NCI-H748 treated with DMSO at 0.1 percent for 48 hours (cell line): ENCODE measurements at regions not wholly inside any gene's neighbourhood (a gene's known extent, or its start where the extent isn't known, plus 50 kb on each side); places are given as distances from the start of the nearest gene placed in this dataset.

ENCODE experiments used
- DNase-seq: peaks from one replicate; lab custom pipeline; 2025; lab: John Stamatoyannopoulos, UW

DNA sequence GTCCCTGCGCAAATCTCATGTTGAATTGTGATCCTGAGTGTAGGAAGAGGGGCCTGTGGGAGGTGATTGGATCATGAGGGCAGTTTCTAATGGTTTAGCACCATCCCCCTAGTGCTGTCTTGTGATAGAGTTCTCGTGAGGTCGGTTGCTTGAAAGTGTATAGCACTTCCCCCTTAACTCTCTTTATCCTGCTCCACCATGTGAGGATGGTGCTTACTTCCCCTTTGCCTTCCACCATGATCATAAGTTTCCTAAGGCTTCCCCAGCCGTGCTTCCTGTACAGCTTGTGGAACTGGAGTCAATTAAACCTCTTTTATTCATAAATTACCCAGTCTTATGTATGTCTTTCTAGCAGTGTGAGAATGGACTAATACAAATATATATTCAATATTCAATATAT, 303.7 kb upstream of the SEL1L start:
- no peak for DNase-seq

DNA sequence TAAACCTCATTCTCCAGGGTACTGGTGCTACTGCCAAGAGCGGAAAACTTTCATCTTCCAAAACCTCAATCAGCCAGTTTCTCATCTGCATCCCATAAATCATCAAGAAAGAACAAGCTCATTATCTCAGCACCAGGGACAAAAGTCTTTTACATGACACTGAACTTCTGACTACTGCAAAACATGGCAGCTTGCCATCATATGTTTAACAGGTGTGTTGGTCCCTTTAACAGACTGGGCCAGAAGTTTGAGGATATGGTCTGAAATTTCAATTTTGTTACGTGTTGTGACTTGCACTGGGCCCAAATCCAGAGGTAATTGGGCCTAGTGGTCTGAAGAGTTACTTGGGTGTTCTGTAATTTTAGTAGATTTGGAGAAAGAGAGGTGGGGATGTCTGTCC, 305.4 kb upstream of the SEL1L start:
- no peak for DNase-seq

DNA sequence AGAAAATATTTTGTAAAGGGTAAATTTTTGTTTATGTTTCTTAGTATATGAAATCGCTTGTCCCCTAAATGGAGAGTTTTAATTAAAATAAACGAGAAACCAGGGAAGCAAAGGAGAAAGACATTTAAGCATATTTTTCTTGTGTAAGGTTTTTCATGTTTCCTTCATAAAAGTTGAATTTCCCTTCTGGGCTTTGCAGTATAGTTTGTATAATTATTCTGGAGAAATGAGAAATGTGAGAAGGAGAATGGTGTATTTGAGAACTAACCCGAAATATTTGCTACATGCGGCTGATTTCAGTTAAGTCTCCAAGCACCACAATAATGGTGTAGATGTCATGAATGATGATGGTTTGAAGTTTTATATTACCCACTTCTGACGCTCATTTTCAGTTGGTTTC, 307.7 kb upstream of the SEL1L start:
- DNase-seq = no peak

DNA sequence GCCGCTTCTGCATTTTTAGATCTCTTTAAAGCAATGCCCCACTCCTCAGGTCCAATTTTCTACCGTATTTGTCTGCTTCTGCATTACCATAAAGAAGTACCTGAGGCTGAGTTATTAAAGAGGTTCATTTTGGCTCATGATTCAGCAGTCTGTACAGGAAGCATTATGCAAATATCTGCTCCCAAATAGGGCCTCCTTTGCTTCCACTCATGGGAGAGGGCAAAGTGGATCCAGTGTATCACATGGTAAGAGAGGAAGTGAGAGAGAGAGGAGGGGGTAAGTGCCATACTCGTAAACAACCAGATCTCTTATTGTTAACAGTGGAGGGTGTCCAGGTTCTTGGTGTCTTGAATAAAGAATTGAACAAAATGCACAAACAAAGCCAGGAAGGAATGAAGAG, 316.1 kb upstream of the SEL1L start:
- no peak for DNase-seq

DNA sequence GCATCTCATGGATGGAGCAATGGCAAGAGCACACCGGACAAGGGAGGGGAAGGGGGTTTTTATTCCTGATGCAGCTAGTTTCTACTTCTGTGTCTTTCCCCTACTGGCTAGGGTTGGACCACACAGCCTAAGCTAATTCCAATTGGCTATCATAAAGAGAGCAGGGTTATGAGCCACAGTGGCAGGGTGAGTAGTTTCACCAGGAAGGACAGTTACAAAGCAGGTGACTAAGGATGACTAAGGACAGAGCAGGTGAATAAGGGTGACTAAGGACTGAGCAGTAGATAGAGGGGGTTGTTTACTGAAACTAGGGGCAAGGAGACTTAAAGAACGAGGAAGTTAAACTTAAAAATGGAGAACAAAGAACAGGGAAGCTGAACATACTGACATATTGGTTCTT, 321.4 kb upstream of the SEL1L start:
- no peak for DNase-seq

DNA sequence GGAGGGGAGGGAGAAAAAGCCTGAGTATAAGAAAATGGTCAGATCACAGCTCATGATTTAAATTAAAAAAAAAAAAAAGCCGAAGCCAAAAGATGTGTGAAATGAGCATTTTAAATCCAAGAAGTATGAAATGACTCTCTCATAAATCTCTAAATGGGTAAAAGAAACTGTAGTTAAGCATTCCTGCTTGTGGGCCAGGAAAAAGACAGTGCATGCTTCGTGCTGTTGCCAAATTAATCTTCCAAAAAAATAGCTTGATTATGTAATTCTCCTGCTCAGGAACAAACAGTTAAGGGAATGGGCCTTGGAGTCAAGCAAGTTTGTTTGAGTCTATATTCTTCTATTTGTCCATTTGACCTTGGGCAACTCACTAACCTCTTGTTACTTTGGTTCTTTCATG, 325.4 kb upstream of the SEL1L start:
- DNase-seq = no peak

DNA sequence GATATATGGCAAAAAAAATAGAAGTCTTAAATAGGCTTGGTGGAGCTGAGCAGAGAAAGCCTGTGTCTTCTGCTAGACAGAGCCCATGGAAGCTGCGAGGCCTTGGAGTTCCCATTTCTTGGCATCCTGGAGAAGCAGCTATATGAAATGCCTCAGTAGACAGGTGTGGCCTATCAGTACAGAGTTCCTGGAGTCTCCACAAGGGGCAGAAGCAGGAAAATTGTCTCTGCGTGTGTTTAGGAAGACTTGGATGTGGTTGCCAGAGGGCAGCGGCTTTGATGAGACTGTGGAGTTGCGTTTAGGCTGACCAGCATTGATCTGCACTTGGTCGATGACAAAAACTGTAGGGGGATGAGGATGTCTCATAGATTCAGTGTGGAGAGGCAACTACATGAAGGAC, 334.5 kb upstream of the SEL1L start:
- no peak for DNase-seq

DNA sequence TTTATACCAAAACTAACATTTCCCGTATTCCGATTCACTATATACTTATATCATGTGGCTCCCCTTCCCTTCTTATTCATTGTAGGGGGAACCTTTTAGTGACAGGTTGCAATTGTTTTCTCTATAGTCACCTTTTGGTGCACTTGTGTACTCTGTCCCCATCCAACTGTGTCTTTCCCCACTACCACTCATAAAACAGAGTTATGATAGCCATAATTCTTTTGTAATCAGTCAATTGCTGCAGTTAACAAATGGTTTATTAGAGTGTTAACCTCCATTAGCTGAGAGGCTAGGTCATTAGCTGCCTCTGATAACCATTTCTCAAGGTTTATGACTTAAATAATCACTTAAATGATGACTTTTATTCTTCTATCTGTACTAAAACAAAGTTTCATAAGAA, 338.1 kb upstream of the SEL1L start:
- DNase-seq = no peak

DNA sequence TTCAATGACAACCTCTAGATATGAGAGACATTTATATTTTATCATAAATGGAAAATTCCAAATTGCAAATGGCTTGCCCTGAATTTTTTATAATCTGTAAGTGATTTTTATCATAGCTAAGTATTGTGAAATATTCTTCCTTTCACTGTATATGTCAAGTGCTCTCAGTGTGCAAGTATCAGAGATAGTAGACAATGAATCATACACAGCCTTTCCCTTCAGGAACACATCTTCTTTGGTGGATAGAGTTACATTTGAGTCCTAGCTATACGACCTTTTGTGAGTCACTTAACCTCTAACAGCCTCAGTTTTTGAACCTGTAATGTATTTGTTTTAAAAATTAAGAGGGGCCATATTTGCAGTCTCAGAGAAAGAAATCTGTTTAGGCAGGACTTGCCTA, 350.7 kb upstream of the SEL1L start:
- DNase-seq = no peak

DNA sequence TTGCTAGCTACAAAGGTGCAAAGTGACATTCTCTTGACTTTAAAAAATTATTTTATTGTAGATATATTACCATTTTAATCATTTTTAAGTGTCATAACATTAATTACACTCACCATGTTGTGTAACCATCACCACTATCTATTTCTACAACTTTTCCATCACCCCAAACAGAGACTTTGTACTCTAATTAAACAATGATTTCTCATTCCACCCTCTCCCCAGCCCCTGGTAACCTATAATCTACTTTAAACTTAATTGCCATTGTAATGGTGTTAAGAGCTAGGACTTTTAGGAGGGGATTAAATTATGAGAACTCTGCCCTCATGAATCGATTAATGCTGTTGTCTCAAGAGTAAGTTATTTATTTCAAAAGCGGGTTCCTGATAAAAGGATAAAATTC, 352.9 kb upstream of the SEL1L start:
- no peak for DNase-seq

DNA sequence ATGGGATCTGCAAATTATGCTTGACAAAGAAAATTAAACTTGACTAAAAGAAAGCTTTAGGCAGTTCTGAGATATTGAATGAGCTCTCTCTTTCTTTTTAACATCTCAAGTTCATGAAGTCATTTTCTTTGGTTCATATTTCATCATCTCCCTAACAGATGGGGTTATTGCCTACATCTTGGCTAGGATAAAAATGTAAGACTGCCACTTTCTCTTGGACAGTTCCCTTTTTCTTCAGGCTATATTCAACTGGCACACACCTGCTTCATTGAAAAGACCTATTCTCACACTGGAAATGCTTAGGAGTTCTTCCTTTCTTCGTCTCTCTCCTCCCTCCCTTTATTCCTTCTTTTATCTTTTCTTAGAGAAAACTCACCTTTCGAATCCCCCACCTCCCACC, 355.9 kb upstream of the SEL1L start:
- no peak for DNase-seq

DNA sequence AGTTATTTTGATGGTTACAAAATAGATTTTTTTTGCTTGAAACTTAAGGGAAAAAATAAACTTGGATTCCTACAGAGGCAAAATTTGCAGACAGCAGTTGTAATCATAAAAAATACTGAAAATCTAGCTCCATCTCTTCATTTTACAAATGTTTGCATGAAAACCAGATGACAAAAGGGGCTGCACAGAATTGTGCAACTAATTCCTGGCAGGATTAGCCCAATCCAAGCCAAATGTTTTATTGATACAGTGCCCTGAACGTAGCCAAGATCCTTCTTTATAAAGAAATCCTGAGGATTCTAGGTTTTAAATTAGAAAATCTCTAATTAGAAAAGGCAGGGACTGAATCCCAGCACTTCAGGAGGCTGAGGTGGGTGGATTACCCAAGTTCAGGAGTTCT, 356.4 kb upstream of the SEL1L start:
- DNase-seq = no peak

DNA sequence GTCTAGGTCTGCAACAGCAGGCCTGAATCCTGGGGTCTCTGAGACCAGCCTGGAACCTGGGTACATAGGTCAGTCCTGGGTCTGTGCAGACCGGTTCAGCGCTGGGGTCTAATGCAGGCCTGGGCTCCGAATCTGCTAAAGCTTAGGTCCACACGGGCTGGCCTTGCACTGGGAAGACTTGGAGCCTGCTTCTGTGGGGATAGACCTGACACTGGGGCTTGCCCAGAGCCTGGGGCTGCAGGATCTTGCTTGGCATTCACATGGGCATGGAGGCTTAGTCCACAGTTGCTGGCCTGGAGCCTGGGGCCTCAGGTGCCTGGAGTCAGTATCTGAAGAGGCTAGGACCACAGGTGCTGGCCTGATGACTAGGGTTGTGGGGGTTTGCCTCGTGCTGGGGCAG, 369.8 kb upstream of the SEL1L start:
- DNase-seq = no peak

DNA sequence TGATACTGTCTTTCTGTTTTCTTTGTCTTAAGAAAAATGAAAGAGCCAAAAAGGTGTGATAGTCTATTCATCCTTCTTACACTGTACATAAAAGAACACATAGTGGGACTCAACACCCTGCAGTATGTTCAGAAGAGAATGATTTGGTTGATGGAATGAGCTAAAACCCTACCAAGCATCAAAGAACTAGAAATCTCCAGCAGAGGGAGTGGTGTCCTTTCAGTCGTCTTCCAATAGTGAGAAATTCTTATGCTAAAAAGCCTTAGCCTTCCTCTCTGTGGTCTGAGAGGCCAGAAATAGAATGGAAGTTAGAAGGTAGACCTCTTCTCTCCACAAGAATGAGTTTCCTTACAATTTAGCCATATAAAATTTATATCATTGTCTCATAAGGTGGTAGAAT, 393.4 kb upstream of the SEL1L start:
- peak; percentile 18 for DNase-seq

DNA sequence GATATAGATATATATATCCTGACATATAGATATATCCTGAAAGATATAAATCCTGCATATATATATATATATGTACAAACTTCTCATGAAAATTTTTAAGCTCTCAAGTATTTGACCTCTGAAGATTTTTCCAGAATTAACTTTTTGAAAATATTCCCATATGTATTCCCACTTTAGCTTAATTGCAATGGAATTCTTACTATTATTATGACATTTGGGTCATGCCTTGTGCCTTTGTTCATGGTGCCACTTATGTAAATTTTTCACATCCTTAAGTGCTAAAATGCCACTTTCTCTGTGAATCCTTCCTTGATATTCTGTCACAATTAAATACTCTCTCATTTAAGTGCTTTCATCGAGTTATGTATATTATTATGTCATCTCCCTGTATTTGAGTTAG, 398.2 kb upstream of the SEL1L start:
- no peak for DNase-seq

DNA sequence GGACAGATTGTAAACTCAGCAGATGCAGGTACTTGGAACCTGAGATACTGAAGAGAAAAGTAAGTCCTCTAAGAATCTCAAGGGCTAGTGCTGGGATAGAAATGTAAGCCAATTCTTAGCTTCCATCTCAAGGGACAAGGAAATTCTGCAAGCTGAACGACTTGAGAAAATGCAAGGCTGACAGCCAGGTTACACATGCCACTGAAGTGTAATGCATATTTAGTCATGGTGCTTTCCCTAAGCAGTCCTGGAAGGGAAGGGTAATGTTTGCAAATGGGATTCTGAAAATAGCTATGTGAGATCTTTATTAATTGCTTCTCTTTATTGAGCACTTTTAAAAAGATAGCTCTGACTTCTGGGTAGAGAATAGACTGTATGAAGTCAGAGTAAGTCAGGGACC, 402.7 kb upstream of the SEL1L start:
- no peak for DNase-seq

DNA sequence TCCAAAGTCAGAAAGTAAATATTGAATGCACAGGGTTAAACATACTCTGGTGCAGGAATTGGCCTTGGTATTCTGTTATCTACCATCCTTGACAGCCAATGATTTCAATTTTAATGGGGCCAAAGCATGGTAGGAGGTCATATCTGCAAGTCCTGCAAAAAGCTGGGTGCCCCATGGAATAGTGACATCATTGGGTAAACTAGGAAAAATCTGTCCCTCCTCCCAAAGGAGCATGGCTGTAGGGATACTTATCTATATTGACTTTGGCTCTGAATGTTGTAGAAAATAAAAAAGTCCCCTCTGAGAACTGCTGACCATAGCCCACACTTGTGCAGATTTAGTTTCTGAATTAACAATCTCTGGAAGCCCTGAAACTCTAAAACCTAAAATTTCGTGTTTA, 403.2 kb upstream of the SEL1L start:
- DNase-seq = no peak

DNA sequence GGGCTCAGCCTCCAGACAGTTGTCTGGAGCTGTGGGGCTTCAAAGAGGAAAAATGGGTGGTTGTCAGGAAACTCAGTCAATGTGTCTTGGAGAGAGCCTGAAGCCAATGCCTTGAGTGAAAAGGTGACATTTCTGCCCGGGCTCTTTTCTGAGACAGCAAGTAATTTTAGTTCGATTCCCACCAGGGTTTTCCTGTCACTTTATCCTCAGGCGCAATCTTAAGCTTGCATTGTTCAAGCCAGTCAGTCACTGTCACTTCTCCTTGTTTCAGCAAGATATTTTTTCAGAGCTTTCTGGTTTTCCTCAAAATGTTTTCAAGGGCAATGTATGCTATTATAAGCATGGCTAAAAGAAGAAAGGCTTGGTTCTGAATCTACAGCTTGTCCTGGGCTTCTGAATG, 404.7 kb upstream of the SEL1L start:
- DNase-seq = no peak

DNA sequence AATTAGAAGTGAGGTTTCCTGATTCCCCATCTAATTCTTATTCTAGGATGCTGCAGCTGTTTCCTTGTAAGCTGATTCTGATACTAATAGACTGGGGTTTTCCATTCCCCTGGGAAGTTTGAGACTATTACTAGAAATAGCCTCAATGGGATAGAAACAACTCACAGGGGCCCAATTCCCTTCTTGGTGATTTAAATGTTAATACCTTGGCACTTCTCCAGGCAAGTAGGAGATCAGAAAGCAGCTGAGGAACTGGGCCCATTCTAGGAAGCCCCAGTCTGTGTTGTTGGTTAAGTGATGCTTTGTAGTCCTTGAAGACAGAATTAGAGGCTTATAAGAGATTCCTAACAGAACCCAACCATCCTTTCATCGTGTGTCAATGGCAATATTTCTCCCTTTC, 407.0 kb upstream of the SEL1L start:
- no peak for DNase-seq

DNA sequence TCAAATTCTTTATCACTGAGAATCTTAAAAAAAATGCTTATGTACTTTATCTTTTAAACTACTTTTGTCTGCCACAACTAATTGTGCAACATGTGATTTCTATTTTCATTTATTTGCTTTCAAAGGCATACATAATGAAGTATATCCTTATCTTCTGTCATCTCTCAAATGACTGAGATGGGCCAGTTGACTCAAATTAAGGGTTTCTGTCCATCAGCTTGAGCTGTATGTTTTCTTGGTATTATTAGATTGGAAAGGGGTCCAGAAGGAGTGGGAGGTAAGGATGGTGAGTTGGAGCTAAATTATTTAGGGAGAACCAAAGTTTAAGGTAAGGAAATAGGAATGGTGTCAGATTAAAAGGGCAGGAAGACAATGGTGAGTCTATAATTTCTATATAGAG, 408.4 kb upstream of the SEL1L start:
- DNase-seq = no peak

DNA sequence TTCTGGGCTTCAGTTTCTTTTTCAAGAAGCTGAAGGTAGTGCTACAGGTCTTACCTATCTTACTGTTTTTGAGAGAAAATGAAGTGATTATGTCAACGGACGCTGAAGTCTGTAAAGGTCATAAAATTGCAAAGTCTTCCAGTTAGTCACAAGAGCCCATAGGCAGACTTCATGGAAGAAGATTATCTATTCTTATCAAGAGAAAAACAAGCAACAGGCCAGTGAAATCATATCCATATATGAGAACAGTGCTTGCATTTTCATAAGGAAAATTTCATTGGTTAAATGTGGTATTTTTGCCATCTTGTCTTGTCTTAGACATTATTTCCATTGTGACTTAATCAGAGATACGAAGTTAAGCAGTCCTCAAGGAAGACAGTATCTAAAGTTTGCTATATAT, 412.7 kb upstream of the SEL1L start:
- DNase-seq = no peak

DNA sequence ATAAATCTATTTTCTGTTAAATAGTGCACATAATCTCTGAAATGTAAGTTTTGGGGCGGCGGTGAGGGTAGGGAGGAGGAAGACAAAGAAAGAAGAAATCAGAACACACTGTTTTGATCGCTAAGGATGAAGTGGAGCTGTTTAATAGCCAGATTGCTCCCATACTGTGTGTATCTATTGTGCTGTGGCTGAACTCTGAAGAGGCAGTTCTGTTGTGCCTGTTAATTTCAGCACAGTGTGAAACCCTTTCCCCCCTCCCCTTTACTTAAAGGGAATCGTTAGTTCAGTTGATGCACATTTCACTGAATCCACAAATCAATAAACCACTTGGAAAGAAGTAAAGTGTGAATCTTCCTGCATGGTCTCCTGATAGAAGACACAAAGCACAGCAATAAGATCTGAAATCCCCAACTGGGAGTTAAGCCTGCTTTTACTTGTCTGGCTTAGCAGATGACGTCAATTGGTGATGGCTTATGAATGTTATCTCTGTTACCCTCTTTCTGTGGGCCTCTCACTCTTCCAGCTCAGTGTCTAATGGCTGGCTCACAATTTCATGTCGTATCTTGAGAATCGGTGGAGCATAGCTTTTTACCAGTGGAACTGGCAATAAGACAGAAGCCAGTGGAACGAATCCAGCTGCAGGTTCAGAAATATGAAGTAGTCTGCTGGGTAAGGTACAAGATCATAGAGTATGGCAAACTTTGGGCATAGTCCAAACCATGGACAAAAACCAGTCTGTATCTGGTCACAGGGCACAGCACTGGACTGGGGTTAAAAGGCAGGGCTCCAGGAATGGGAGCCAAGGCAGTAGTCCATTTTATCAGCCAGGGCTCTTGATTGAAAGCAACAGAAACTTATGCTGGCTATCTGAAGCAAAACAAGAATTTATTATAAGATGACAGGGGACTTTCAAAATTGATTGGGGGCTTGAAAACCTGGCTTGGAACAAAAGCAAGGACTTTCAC, 413.5 kb upstream of the SEL1L start:
- DNase-seq = peak; percentile 22

DNA sequence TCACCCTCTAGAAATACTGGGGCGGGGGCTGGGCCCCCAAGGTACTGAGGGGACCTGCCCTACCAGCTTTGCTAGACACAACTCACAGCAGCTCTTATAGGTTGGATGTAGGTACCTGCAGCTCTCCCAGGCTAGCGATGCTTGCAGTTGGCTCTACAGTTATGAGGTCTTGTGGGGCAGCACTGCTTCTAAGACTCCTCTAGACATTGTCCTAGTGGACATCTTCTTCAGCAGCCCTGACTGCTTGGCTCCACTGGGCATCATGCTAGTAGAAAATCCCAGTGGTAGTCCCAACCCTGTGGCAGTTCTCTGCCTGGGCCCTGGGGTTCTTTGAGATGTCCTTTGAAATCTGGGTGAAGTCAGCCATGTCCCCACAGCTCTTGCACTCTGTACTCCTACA, 419.3 kb upstream of the SEL1L start:
- DNase-seq = no peak

DNA sequence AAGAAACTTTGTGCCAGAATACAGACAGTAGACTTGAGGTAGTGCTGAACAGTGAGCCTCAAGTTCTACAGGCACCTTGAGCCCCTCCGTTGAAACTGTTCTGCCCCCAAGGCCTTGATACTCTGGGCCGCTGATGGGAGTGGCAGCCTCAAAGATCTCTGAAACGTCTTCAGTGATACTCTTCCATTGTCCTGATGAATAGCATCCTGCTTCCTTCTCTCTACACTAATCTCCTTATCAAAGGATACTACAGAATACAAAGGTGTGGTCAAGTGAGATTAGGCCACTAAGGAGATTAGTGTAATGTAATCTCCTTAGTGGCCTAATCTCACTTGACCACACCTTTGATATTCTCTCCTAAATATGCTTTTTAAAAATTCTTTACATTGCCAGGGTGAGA, 419.8 kb upstream of the SEL1L start:
- DNase-seq = no peak
